Muscle layer of duodenum (tissue), 2 donors: ENCODE measurements at regions not wholly inside any gene's neighbourhood (a gene's known extent, or its start where the extent isn't known, plus 50 kb on each side); places are given as distances from the start of the nearest gene placed in this dataset.

Source experiments
- H3K27ac ChIP-seq: one replicate; pipeline ENCODE4 v1.7.0; 2013; ENCODE audit warnings: mild to moderate bottlenecking, low read length
- H3K27me3 ChIP-seq: one replicate; pipeline ENCODE4 v1.7.0; 2013; ENCODE audit warnings: low read depth, mild to moderate bottlenecking, control low read depth, low read length
- H3K36me3 ChIP-seq, 2 donors: one replicate each; pipeline ENCODE4 v1.7.0; 2013; ENCODE audit warnings: low read length in 2 of 2, control low read depth in 1 of 2, mild to moderate bottlenecking in 1 of 2; ENCODE audit not compliant: insufficient read depth in 2 of 2, control insufficient read depth in 1 of 2
- H3K4me1 ChIP-seq, 2 donors: one replicate each; pipeline ENCODE4 v1.7.0; 2013; ENCODE audit warnings: low read length in 2 of 2, mild to moderate bottlenecking in 2 of 2, control low read depth in 1 of 2, moderate library complexity in 1 of 2; ENCODE audit not compliant: insufficient read depth in 2 of 2, control insufficient read depth in 1 of 2
- H3K4me3 ChIP-seq, 2 donors: one replicate each; pipeline ENCODE4 v1.7.0; 2013; ENCODE audit warnings: low read length in 2 of 2, low read depth in 1 of 2, mild to moderate bottlenecking in 1 of 2
- H3K9me3 ChIP-seq, 2 donors: one replicate each; pipeline ENCODE4 v1.7.0; 2013; ENCODE audit warnings: low read length in 2 of 2, control low read depth in 1 of 2, mild to moderate bottlenecking in 1 of 2; ENCODE audit not compliant: control insufficient read depth in 1 of 2
- donor health status: healthy.

DNA sequence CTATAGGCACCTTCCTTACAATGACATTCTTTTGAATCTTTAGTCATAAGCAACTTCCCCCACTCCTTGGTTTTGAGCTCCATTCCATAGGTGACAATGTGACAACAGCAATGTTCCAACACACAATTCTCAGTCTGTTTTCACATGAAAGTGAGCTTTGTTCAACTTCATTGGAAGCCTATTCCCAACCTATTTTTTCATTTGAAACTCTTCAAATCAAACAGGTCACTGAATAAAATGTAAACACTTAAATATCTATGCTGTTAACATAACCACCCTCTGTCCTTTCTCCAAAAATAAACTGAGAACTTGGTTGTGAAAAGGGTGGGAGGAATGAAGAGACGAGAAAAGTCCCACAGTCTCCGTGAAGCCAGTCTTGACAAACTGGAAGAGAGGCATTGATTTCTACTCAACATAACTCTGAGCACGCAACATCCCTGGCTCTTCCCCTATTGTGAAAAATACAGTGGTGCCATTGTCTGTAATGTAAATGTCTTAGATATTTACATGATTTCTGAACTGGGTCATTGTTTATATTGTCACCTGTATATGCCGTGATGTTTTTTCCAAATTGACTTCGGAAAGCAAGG is 343.1 kb downstream of the TFAP2A start:
- Histone ChIP-seq H3K4me3 (no peak overlapping the region), H3K9me3 (no peaks in the 10 kb centered on the region), H3K4me1 (no peaks in the 10 kb centered on the region), H3K27me3 (no peaks in the 10 kb centered on the region), H3K36me3 (no peaks in the 10 kb centered on the region), H3K27ac (no peak overlapping the region)

DNA sequence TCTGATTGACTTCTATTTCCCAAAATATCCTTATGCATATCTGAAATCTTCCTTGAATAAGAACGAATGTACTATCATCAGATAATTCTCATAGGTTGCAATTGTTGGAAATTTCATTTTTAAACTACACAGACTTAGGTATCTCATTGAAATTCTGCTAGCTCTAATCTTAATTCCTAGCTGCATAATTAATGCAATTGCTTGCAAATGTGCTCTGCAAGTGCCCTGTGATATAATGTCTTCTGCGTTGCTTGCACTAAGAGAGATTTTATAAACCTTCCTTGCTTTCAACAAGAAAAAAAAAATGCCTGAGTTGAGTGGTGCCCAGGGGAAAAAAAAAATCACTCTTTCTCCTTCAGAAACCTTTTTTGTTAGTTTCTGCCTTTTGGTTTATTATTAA is 354.9 kb downstream of the TFAP2A start:
- no peaks in the 10 kb centered on the region for H3K36me3 ChIP-seq
- no peak overlapping the region for H3K27ac ChIP-seq
- H3K27me3 ChIP-seq, result no peaks in the 10 kb centered on the region
- no peaks in the 10 kb centered on the region for H3K4me1 ChIP-seq
- no peaks in the 10 kb centered on the region for H3K9me3 ChIP-seq
- H3K4me3 ChIP-seq, result no peak overlapping the region

- no peaks in the 10 kb centered on the region for H3K4me1 ChIP-seq
- H3K9me3 ChIP-seq, result peaks cover 0 to 9% of the 10 kb centered on the region in 2 donors
- no peak overlapping the region for H3K4me3 ChIP-seq
- H3K36me3 ChIP-seq, result no peaks in the 10 kb centered on the region
- H3K27me3 ChIP-seq, result no peaks in the 10 kb centered on the region
- H3K27ac ChIP-seq, result no peak overlapping the region
Measured at GRCh38 chr6:10054672-10055071, 360.2 kb downstream of the TFAP2A start.

DNA sequence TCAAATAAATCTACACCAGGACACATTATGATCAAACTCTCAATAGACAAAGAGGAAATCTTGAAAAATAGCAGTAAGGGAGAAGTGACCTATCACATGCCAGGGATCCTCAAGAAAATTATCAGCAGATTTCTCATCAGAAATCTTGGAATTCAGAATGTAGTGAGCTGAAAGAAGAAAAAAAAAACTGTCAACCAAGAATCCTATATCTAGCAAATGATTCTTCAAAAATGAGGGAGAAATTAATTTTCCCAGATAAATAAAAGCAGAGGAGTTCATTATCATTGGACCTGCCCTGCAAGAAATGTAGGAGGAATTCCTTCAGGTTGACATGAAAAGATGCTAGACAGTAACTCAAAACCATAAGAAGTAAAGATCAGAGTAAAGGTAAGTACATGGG is 363.6 kb downstream of the TFAP2A start:
- H3K36me3 ChIP-seq, result no peaks in the 10 kb centered on the region
- H3K27me3 ChIP-seq, result no peaks in the 10 kb centered on the region
- H3K9me3 ChIP-seq, result peaks cover 0 to 10% of the 10 kb centered on the region in 2 donors
- H3K4me1 ChIP-seq, result no peaks in the 10 kb centered on the region
- H3K4me3 ChIP-seq, result no peak overlapping the region
- H3K27ac ChIP-seq, result no peak overlapping the region

- Histone ChIP-seq H3K27me3 (no peaks in the 10 kb centered on the region), H3K9me3 (peaks cover 0 to 10% of the 10 kb centered on the region in 2 donors), H3K27ac (no peak overlapping the region), H3K4me1 (no peaks in the 10 kb centered on the region), H3K4me3 (no peak overlapping the region), H3K36me3 (no peaks in the 10 kb centered on the region)
Measured at GRCh38 chr6:10048370-10049297, 366.2 kb downstream of the TFAP2A start.

GRCh38 chr6:10042280-10042679 is 372.6 kb downstream of the TFAP2A start:
- Histone ChIP-seq H3K36me3 (no peaks in the 10 kb centered on the region), H3K9me3 (peaks cover 0 to 7% of the 10 kb centered on the region in 2 donors), H3K27me3 (no peaks in the 10 kb centered on the region), H3K4me1 (no peaks in the 10 kb centered on the region), H3K4me3 (no peak overlapping the region), H3K27ac (no peak overlapping the region)

DNA sequence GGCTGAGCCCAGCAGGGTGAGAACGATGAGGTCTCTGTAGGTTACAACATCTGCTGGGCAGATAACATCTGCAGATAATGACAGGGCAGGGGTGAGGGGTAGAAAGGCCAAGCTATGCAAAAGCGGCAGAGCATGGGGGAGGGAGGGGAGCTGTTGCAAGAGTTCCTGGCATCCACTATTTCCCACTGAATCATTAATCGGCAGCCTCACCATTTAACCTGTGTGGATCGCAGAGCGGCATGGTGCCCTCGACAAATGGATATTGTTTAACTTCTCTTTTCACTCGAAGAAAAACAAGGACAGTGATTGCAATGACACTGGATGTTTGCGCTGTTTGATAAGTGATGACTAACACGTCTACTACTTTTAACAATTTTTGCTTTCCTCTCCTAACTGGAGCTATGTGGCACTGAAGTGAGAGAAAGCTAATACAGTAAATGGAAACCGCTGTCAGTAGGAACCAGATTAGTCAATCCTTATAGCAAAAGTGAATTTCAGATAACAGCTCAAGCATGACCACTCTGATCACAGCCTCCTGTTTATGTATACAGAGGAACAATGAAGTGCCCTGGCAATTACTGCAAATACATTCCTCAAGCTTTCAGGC is 381.5 kb downstream of the TFAP2A start:
- Histone ChIP-seq H3K27ac (no peak overlapping the region), H3K9me3 (no peaks in the 10 kb centered on the region), H3K36me3 (no peaks in the 10 kb centered on the region), H3K27me3 (no peaks in the 10 kb centered on the region), H3K4me3 (no peak overlapping the region), H3K4me1 (no peaks in the 10 kb centered on the region)

- Histone ChIP-seq H3K27ac (no peak overlapping the region), H3K4me1 (no peaks in the 10 kb centered on the region), H3K4me3 (no peak overlapping the region), H3K27me3 (no peaks in the 10 kb centered on the region), H3K9me3 (no peaks in the 10 kb centered on the region), H3K36me3 (no peaks in the 10 kb centered on the region)
Measured at GRCh38 chr6:10031617-10032016, 383.3 kb downstream of the TFAP2A start.

GRCh38 chr6:10030942-10031537 is 383.8 kb downstream of the TFAP2A start:
- H3K4me3 ChIP-seq, result no peak overlapping the region
- H3K27me3 ChIP-seq, result no peaks in the 10 kb centered on the region
- no peaks in the 10 kb centered on the region for H3K36me3 ChIP-seq
- H3K4me1 ChIP-seq, result no peaks in the 10 kb centered on the region
- no peaks in the 10 kb centered on the region for H3K9me3 ChIP-seq
- H3K27ac ChIP-seq, result no peak overlapping the region

GRCh38 chr6:10028222-10028621 is 386.7 kb downstream of the TFAP2A start:
- no peak overlapping the region for H3K27ac ChIP-seq
- H3K4me1 ChIP-seq, result no peaks in the 10 kb centered on the region
- no peaks in the 10 kb centered on the region for H3K9me3 ChIP-seq
- no peak overlapping the region for H3K4me3 ChIP-seq
- no peaks in the 10 kb centered on the region for H3K36me3 ChIP-seq
- H3K27me3 ChIP-seq, result no peaks in the 10 kb centered on the region

GRCh38 chr6:10019851-10020250 is 395.0 kb downstream of the TFAP2A start:
- Histone ChIP-seq H3K27ac (no peak overlapping the region), H3K36me3 (no peaks in the 10 kb centered on the region), H3K27me3 (no peaks in the 10 kb centered on the region), H3K4me3 (no peak overlapping the region), H3K4me1 (no peaks in the 10 kb centered on the region), H3K9me3 (no peaks in the 10 kb centered on the region)
